Chondrocyte (in vitro differentiated cells): ENCODE measurements at regions not wholly inside any gene's neighbourhood (a gene's known extent, or its start where the extent isn't known, plus 50 kb on each side); places are given as distances from the start of the nearest gene placed in this dataset.

Source experiments
- DNase-seq: peaks from one replicate; pipeline ENCODE4 v3.0.0; 2021; ENCODE audit warnings: mixed read lengths, low spot score
- H3K27ac Mint-ChIP-seq: one replicate; pipeline ENCODE4 v1.8.0; 2021; ENCODE audit warnings: mild to moderate bottlenecking, moderate library complexity, mixed read lengths; ENCODE audit not compliant: unreplicated experiment
- H3K27me3 Mint-ChIP-seq: 2 replicates; pipeline ENCODE4 v1.8.0; 2021; ENCODE audit warnings: low read depth, mixed read lengths
- H3K36me3 Mint-ChIP-seq: 2 replicates; pipeline ENCODE4 v1.8.0; 2021; ENCODE audit warnings: low read depth, mixed read lengths
- H3K4me1 Mint-ChIP-seq: 2 replicates; pipeline ENCODE4 v1.8.0; 2021; ENCODE audit warnings: low read depth, mild to moderate bottlenecking, mixed read lengths
- H3K4me3 Mint-ChIP-seq: one replicate; pipeline ENCODE4 v1.8.0; 2021; ENCODE audit warnings: mild to moderate bottlenecking, moderate library complexity, mixed read lengths; ENCODE audit not compliant: unreplicated experiment
- H3K9me3 Mint-ChIP-seq: 2 replicates; pipeline ENCODE4 v1.8.0; 2021; ENCODE audit warnings: low read depth, mixed read lengths
- CTCF ChIP-seq: fragments of 200-600 bp; sonication (generic); IDR thresholded peaks from 2 replicates; pipeline ENCODE4 v1.5.0; 2021; ENCODE audit warnings: antibody characterized with exemption, mild to moderate bottlenecking, moderate library complexity

DNA sequence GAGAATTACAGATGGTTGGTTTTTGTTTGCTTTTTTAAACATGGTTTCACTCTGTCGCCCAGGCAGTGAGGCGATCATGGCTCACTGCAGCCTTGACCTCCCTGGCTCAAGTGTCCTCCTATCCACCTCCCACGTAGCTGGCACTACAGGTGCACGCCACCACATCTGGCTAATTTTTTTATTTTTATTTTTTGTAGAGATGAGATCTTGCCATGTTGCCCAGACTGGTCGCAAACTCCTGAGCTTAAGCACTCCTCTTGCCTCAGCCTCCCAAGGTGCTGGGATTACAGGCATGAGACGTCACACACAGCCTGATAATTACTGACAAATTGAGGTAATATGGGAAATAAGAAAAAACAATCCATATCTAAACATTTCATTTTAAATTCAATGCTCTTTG lies 110.5 kb upstream of the ZSWIM2 start:
- Mint-ChIP-seq H3K9me3 (no peaks in the 10 kb centered on the region), H3K36me3 (no peaks in the 10 kb centered on the region), H3K27ac (no peak overlapping the region), H3K27me3 (no peaks in the 10 kb centered on the region), H3K4me1 (no peaks in the 10 kb centered on the region), H3K4me3 (no peak overlapping the region)
- DNase-seq = no peak
- no peak for TF ChIP-seq CTCF

DNA sequence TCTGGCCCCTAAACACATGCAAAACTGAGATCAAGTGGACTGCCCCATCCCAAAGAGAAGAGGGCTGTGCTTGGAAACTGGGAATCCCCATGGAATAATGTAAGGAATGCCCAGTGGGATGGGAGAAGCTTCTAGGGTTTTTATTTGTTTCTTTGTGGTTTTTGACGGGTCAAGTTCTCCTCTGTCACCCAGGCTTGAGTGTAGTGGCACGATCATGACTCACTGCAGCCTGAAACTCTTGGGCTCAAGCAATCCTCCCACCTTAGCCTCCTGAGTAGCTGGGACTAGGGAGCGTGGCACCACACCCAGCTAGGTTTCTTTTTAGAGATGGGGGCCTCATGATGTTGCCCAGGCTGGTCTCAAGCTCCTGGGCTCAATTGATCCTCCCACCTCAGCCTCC lies 101.7 kb upstream of the ZSWIM2 start:
- H3K27ac Mint-ChIP-seq = no peak overlapping the region
- H3K27me3 Mint-ChIP-seq = no peaks in the 10 kb centered on the region
- no peaks in the 10 kb centered on the region for H3K36me3 Mint-ChIP-seq
- no peak overlapping the region for H3K4me3 Mint-ChIP-seq
- no peak for DNase-seq
- no peaks in the 10 kb centered on the region for H3K9me3 Mint-ChIP-seq
- no peak for TF ChIP-seq CTCF
- H3K4me1 Mint-ChIP-seq = peaks cover 4% of the 10 kb centered on the region

- H3K4me3 Mint-ChIP-seq = no peak overlapping the region
- no peaks in the 10 kb centered on the region for H3K36me3 Mint-ChIP-seq
- H3K27me3 Mint-ChIP-seq = no peaks in the 10 kb centered on the region
These were observed 100.8 kb upstream of the ZSWIM2 start for GRCh38 chr2:186949726-186950256.

GRCh38 chr2:186947516-186947915 lies 98.5 kb upstream of the ZSWIM2 start:
- no peak overlapping the region for H3K4me3 Mint-ChIP-seq
- no peak for DNase-seq
- H3K9me3 Mint-ChIP-seq = no peaks in the 10 kb centered on the region
- no peak overlapping the region for H3K27ac Mint-ChIP-seq
- no peaks in the 10 kb centered on the region for H3K27me3 Mint-ChIP-seq
- peaks cover 4% of the 10 kb centered on the region for H3K4me1 Mint-ChIP-seq
- no peak for TF ChIP-seq CTCF
- no peaks in the 10 kb centered on the region for H3K36me3 Mint-ChIP-seq

More at GRCh38 chr2:186949726-186950256, 100.8 kb upstream of the ZSWIM2 start:
- Mint-ChIP-seq H3K4me1 (peaks cover 4% of the 10 kb centered on the region), H3K27ac (no peak overlapping the region), H3K9me3 (no peaks in the 10 kb centered on the region)
- TF ChIP-seq CTCF = no peak
- DNase-seq = no peak

GRCh38 chr2:186946896-186947467 lies 98.0 kb upstream of the ZSWIM2 start:
- H3K9me3 Mint-ChIP-seq = no peaks in the 10 kb centered on the region
- TF ChIP-seq CTCF = no peak
- no peaks in the 10 kb centered on the region for H3K27me3 Mint-ChIP-seq
- no peak overlapping the region for H3K27ac Mint-ChIP-seq
- H3K4me3 Mint-ChIP-seq = no peak overlapping the region
- DNase-seq = no peak
- no peaks in the 10 kb centered on the region for H3K36me3 Mint-ChIP-seq
- peaks cover 4% of the 10 kb centered on the region for H3K4me1 Mint-ChIP-seq
